Endothelial cell of umbilical vein (primary cell): ENCODE measurements at regions not wholly inside any gene's neighbourhood (a gene's known extent, or its start where the extent isn't known, plus 50 kb on each side); places are given as distances from the start of the nearest gene placed in this dataset.

Experiments
- BruUV-seq: library from RNA; stranded (reverse); fragments of 400-500 nt; replicated peaks from 2 replicates; lab custom pipeline; 2021; lab: Mats Ljungman, UMichigan
- CTCF ChIA-PET: fragments of 300-600, 350-600 bp; sonication (Branson Sonifier 250); formaldehyde crosslinking; loops from one replicate; lab custom pipeline; 2021; ENCODE audit warnings: antibody characterized with exemption, inconsistent platforms; lab: Charles Lee
- POLR2A ChIA-PET: fragments of 300-600, 350-600 bp; sonication (Branson Sonifier 250); formaldehyde crosslinking; loops from one replicate; lab custom pipeline; 2021; ENCODE audit warnings: antibody characterized with exemption, inconsistent platforms; lab: Charles Lee
- DNase-seq: peaks from one replicate; pipeline ENCODE4 v3.0.0-alpha.2; 2011; ENCODE audit warnings: low read depth, low spot score
- FAIRE-seq: peaks from 2 replicates; lab custom pipeline; 2011; peaks lifted over from hg19 to GRCh38; lab: Jason Lieb, UNC
- H2AFZ ChIP-seq: 2 replicates; pipeline ENCODE4 v1.6.0; 2012; ENCODE audit warnings: low read depth, low read length, control low read depth, inconsistent platforms
- H3K27ac ChIP-seq: 2 replicates; pipeline ENCODE4 v1.5.1; 2011; ENCODE audit warnings: low read depth, mild to moderate bottlenecking, control low read depth, low read length, moderate library complexity; ENCODE audit not compliant: insufficient read depth
- H3K27me3 ChIP-seq, 2 experiments: 2 replicates each; pipeline versions ENCODE4 v1.6.0 to v1.6.1; 2011; ENCODE audit warnings: low read length in 2 of 2, mixed read lengths in 1 of 2; ENCODE audit not compliant: control insufficient read depth in 2 of 2, insufficient read depth in 2 of 2
- H3K36me3 ChIP-seq, 2 experiments: 2 replicates in 1 of 2; 3 replicates in 1 of 2; pipeline ENCODE4 v1.5.1; 2011; ENCODE audit warnings: low read length in 2 of 2, mild to moderate bottlenecking in 1 of 2, moderate library complexity in 1 of 2; ENCODE audit not compliant: control insufficient read depth in 2 of 2, insufficient read depth in 2 of 2; ENCODE audit errors: extremely low read depth in 1 of 2
- H3K4me1 ChIP-seq: 3 replicates; pipeline ENCODE4 v1.5.1; 2011; ENCODE audit warnings: mild to moderate bottlenecking, low read length; ENCODE audit not compliant: control insufficient read depth, insufficient read depth; ENCODE audit errors: extremely low read depth
- H3K4me2 ChIP-seq: 2 replicates; pipeline ENCODE4 v1.6.1; 2011; ENCODE audit warnings: low read length, control low read depth, mixed read lengths; ENCODE audit not compliant: insufficient read depth
- H3K4me3 ChIP-seq, 3 experiments: fragments of 200-600 bp in 1 of 3; sonication (generic), shearing (Covaris generic) in 1 of 3; replicated peaks in 1 of 3; 2 replicates each; pipeline ENCODE4 v1.5.1; 2011 to 2016; ENCODE audit warnings: control low read depth in 3 of 3, low read length in 3 of 3, mild to moderate bottlenecking in 2 of 3, inconsistent platforms in 1 of 3, low read depth in 1 of 3, moderate library complexity in 1 of 3; ENCODE audit not compliant: insufficient read depth in 1 of 3
- H3K79me2 ChIP-seq: 2 replicates; pipeline ENCODE4 v1.6.0; 2012; ENCODE audit warnings: low read length, inconsistent platforms; ENCODE audit not compliant: control insufficient read depth, insufficient read depth
- H3K9ac ChIP-seq: replicated peaks from 2 replicates; pipeline ENCODE3; 2011; ENCODE audit warnings: low read length, control low read depth; ENCODE audit not compliant: insufficient read depth; ENCODE audit errors: extremely low read depth
- H3K9me1 ChIP-seq: replicated peaks from 3 replicates; pipeline ENCODE4 v1.6.0; 2011; ENCODE audit warnings: mild to moderate bottlenecking, low read length; ENCODE audit not compliant: control insufficient read depth, insufficient read depth; ENCODE audit errors: extremely low read depth
- H3K9me3 ChIP-seq: replicated peaks from 2 replicates; pipeline ENCODE4 v1.5.1; 2012; ENCODE audit warnings: low read length, inconsistent platforms; ENCODE audit not compliant: control insufficient read depth, insufficient read depth
- H4K20me1 ChIP-seq: replicated peaks from 2 replicates; pipeline ENCODE3; 2011; ENCODE audit warnings: mild to moderate bottlenecking, low read length; ENCODE audit not compliant: control insufficient read depth, insufficient read depth; ENCODE audit errors: extremely low read depth
- CTCF ChIP-seq, 2 donors: IDR thresholded peaks; 1 replicate in 1 of 2; 2 replicates in 1 of 2; pipeline ENCODE4 v1.5.1; 2011; ENCODE audit warnings: low read length in 2 of 2, mild to moderate bottlenecking in 2 of 2, moderate library complexity in 2 of 2, control low read depth in 1 of 2, inconsistent platforms in 1 of 2, low read depth in 1 of 2; ENCODE audit not compliant: insufficient read depth in 1 of 2; ENCODE audit errors: extremely low read depth in 1 of 2
- GATA2 ChIP-seq: IDR thresholded peaks from 2 replicates; pipeline ENCODE4 v1.7.0; 2011; ENCODE audit warnings: low read depth, mild to moderate bottlenecking, moderate library complexity, mixed read lengths, low read length; ENCODE audit not compliant: insufficient read length, insufficient read depth
- MAX ChIP-seq: IDR thresholded peaks from 2 replicates; pipeline ENCODE4 v1.6.1; 2011; ENCODE audit not compliant: insufficient read depth, insufficient read length
- MYC ChIP-seq: IDR thresholded peaks from one replicate; pipeline ENCODE4 v1.6.1; 2011; ENCODE audit warnings: mild to moderate bottlenecking, low read depth, low read length
- POLR2A ChIP-seq: IDR thresholded peaks from 2 replicates; pipeline ENCODE4 v1.6.1; 2012; ENCODE audit warnings: low read depth, mild to moderate bottlenecking, control low read depth, low read length
- POLR2AphosphoS5 ChIP-seq: IDR thresholded peaks from 2 replicates; pipeline ENCODE4 v1.6.1; 2012; ENCODE audit warnings: low read depth, mild to moderate bottlenecking, control low read depth, low read length, moderate library complexity; ENCODE audit not compliant: insufficient read depth
- dilution Hi-C: fragments of 300-500 bp; cut with MboI; formaldehyde crosslinking; loops from one replicate; pipeline ENCODE4 v1.15.0; 2019; ENCODE audit warnings: low sequenced_read_pairs; ENCODE audit not compliant: extremely low pct_ligation_motif_present
- intact Hi-C: fragments of 100-400 bp; cut with micrococcal nuclease; formaldehyde crosslinking; loops from one replicate; pipeline ENCODE4 v1.10.0; 2022

- intact Hi-C loops (no loop called here), dilution Hi-C loops (no loop called here)
- H2AFZ ChIP-seq: no peak overlapping the region
- BruUV-seq: no TSS peak
- FAIRE-seq: no peak
- H3K9ac ChIP-seq: no peak overlapping the region
- H3K4me3 ChIP-seq: no peak overlapping the region
- no peaks in the 10 kb centered on the region for H3K79me2 ChIP-seq
- DNase-seq: no peak
- H3K4me2 ChIP-seq: no peak overlapping the region
- no peaks in the 10 kb centered on the region for H3K9me3 ChIP-seq
- no peaks in the 10 kb centered on the region for H3K4me1 ChIP-seq
- no peak overlapping the region for H3K27ac ChIP-seq
- POLR2A ChIA-PET: no interaction called here
- TF ChIP-seq MYC: no peak
- TF ChIP-seq MAX: no peak
- TF ChIP-seq POLR2AphosphoS5: no peak
- TF ChIP-seq GATA2: no peak
- TF ChIP-seq POLR2A: no peak
- no peak for TF ChIP-seq CTCF (IDR thresholded peaks at IDR 0.05; ENCODE audit: extremely low read depth in 1 of 2, insufficient read depth in 1 of 2, low read depth in 1 of 2, low read length in 2 of 2)
- no peaks in the 10 kb centered on the region for H4K20me1 ChIP-seq
- H3K9me1 ChIP-seq: no peaks in the 10 kb centered on the region
- no peaks in the 10 kb centered on the region for H3K27me3 ChIP-seq
- H3K36me3 ChIP-seq: no peaks in the 10 kb centered on the region
- CTCF ChIA-PET: no interaction called here
These were observed 150.9 kb upstream of the COBL start for GRCh38 chr7:51467384-51468017.
